IMR-90 (cell line): ENCODE measurements at regions not wholly inside any gene's neighbourhood (a gene's known extent, or its start where the extent isn't known, plus 50 kb on each side); places are given as distances from the start of the nearest gene placed in this dataset.

Experiments used
- ATAC-seq: fragments of 200-7000 bp; cut with Tn5 transposase; 2 replicates; pipeline ENCODE4 v1.9.1; 2020; ENCODE audit warnings: low read depth, mild to moderate bottlenecking, moderate library complexity
- BruUV-seq: library from RNA; stranded (reverse); fragments of 400-500 nt; replicated peaks from 2 replicates; lab custom pipeline; 2021; lab: Mats Ljungman, UMichigan
- CTCF ChIA-PET: fragments of 300-600 bp; formaldehyde crosslinking; extraction: SDS; loops from one replicate; lab custom pipeline; 2021; ENCODE audit warnings: antibody characterized with exemption; lab: Yijun Ruan, JAX
- POLR2A ChIA-PET: fragments of 300-600 bp; sonication (Branson Sonifier 250); formaldehyde crosslinking; loops from one replicate; lab custom pipeline; 2022; ENCODE audit warnings: antibody characterized with exemption; ENCODE audit not compliant: unreplicated experiment; lab: Charles Lee
- DNase-seq: peaks from one replicate; pipeline ENCODE4 v3.0.0; 2013
- H2AFZ ChIP-seq: replicated peaks from 2 replicates; pipeline ENCODE3; 2013; ENCODE audit warnings: low read length, mild to moderate bottlenecking; ENCODE audit not compliant: poor library complexity
- H2AK5ac ChIP-seq: 2 replicates; pipeline ENCODE4 v1.6.1; 2013; ENCODE audit warnings: low read depth, low read length, inconsistent platforms
- H2AK9ac ChIP-seq: replicated peaks from 2 replicates; pipeline ENCODE3; 2013; ENCODE audit warnings: mild to moderate bottlenecking, low read depth, low read length, moderate library complexity; ENCODE audit not compliant: poor library complexity
- H2BK120ac ChIP-seq: 2 replicates; pipeline ENCODE4 v1.6.1; 2013; ENCODE audit warnings: low read depth, low read length, inconsistent platforms
- H2BK15ac ChIP-seq: 3 replicates; pipeline ENCODE4 v1.6.1; 2013; ENCODE audit warnings: low read depth, low read length, inconsistent platforms
- H2BK20ac ChIP-seq: 2 replicates; pipeline ENCODE4 v1.6.1; 2013; ENCODE audit warnings: low read depth, mild to moderate bottlenecking, inconsistent platforms, low read length, moderate library complexity
- H2BK5ac ChIP-seq: 2 replicates; pipeline ENCODE4 v1.6.1; 2013; ENCODE audit warnings: mild to moderate bottlenecking, low read depth, low read length, inconsistent platforms; ENCODE audit not compliant: poor library complexity, severe bottlenecking
- H3K14ac ChIP-seq: replicated peaks from 2 replicates; pipeline ENCODE4 v1.6.1; 2013; ENCODE audit warnings: low read depth, low read length, inconsistent platforms
- H3K18ac ChIP-seq: 2 replicates; pipeline ENCODE4 v1.6.1; 2013; ENCODE audit warnings: low read depth, low read length, control low read depth
- H3K23ac ChIP-seq: 2 replicates; pipeline ENCODE4 v1.6.1; 2013; ENCODE audit warnings: low read depth, low read length, inconsistent platforms
- H3K27ac ChIP-seq: 2 replicates; pipeline ENCODE4 v1.5.1; 2013; ENCODE audit warnings: mild to moderate bottlenecking, control low read depth, low read length; ENCODE audit not compliant: insufficient read depth
- H3K27me3 ChIP-seq: 2 replicates; pipeline ENCODE4 v1.6.1; 2013; ENCODE audit warnings: low read length; ENCODE audit not compliant: control insufficient read depth, insufficient read depth
- H3K36me3 ChIP-seq: 2 replicates; pipeline ENCODE4 v1.6.1; 2013; ENCODE audit warnings: low read length, mixed read lengths; ENCODE audit not compliant: control insufficient read depth, insufficient read depth
- H3K4ac ChIP-seq: 2 replicates; pipeline ENCODE4 v1.6.1; 2013; ENCODE audit warnings: low read depth, low read length, inconsistent platforms
- H3K4me1 ChIP-seq: 2 replicates; pipeline ENCODE4 v1.6.1; 2013; ENCODE audit warnings: low read length, mixed read lengths; ENCODE audit not compliant: control insufficient read depth, insufficient read depth
- H3K4me2 ChIP-seq: 2 replicates; pipeline ENCODE4 v1.6.1; 2013; ENCODE audit warnings: low read depth, mild to moderate bottlenecking, control low read depth, low read length, moderate library complexity
- H3K4me3 ChIP-seq: 2 replicates; pipeline ENCODE4 v1.5.1; 2013; ENCODE audit warnings: low read depth, mild to moderate bottlenecking, control low read depth, low read length, moderate library complexity; ENCODE audit not compliant: insufficient read depth
- H3K56ac ChIP-seq: 2 replicates; pipeline ENCODE4 v1.6.1; 2013; ENCODE audit warnings: low read length, inconsistent platforms; ENCODE audit not compliant: insufficient read depth; ENCODE audit errors: extremely low read depth
- H3K79me1 ChIP-seq, 2 experiments: 2 replicates each; pipeline ENCODE4 v1.6.1; 2013; ENCODE audit warnings: low read length in 2 of 2, inconsistent platforms in 1 of 2, low read depth in 1 of 2
- H3K9ac ChIP-seq: 2 replicates; pipeline ENCODE4 v1.6.1; 2013; ENCODE audit warnings: low read depth, low read length, control low read depth
- H3K9me1 ChIP-seq: 2 replicates; pipeline ENCODE4 v1.6.1; 2013; ENCODE audit warnings: low read length, inconsistent platforms; ENCODE audit not compliant: insufficient read depth
- H3K9me3 ChIP-seq: 2 replicates; pipeline ENCODE4 v1.6.1; 2013; ENCODE audit warnings: low read length; ENCODE audit not compliant: control insufficient read depth, insufficient read depth
- H4K20me1 ChIP-seq: 2 replicates; pipeline ENCODE4 v1.6.1; 2013; ENCODE audit warnings: low read length, inconsistent platforms; ENCODE audit not compliant: insufficient read depth
- H4K5ac ChIP-seq: 2 replicates; pipeline ENCODE4 v1.6.1; 2013; ENCODE audit warnings: mild to moderate bottlenecking, low read depth, low read length, control low read depth
- H4K8ac ChIP-seq, 2 experiments: 2 replicates each; pipeline ENCODE4 v1.6.1; 2013; ENCODE audit warnings: low read depth in 2 of 2, low read length in 2 of 2, control low read depth in 1 of 2, inconsistent platforms in 1 of 2
- H4K91ac ChIP-seq: 2 replicates; pipeline ENCODE4 v1.6.1; 2013; ENCODE audit warnings: low read depth, low read length, inconsistent platforms; ENCODE audit not compliant: insufficient read depth
- CEBPB ChIP-seq: IDR thresholded peaks from 2 replicates; pipeline ENCODE4 v1.6.1; 2012; ENCODE audit warnings: low read depth, low read length, improper control_type of control experiment
- CHD1 ChIP-seq: IDR thresholded peaks from 2 replicates; pipeline ENCODE4 v1.6.1; 2012; ENCODE audit warnings: low read depth, low read length, improper control_type of control experiment
- CTCF ChIP-seq: conservative IDR thresholded peaks from 2 replicates; pipeline ENCODE4 v1.5.1; 2012; ENCODE audit warnings: mild to moderate bottlenecking, low read depth, low read length, improper control_type of control experiment
- ELK1 ChIP-seq: fragments of 150-350 bp; IDR thresholded peaks from 2 replicates; pipeline ENCODE4 v1.6.1; 2016; ENCODE audit warnings: low read depth, mild to moderate bottlenecking, low read length, moderate library complexity, borderline replicate concordance
- MAFK ChIP-seq: IDR thresholded peaks from 2 replicates; pipeline ENCODE4 v1.6.1; 2012; ENCODE audit warnings: low read depth, low read length, improper control_type of control experiment
- NFE2L2 ChIP-seq: fragments of 150-350 bp; IDR thresholded peaks from 2 replicates; pipeline ENCODE4 v1.6.1; 2016; ENCODE audit warnings: low read depth, mild to moderate bottlenecking, low read length
- SMC3 ChIP-seq: fragments of 150-350 bp; IDR thresholded peaks from 2 replicates; pipeline ENCODE4 v1.6.1; 2016; ENCODE audit warnings: low read depth, mild to moderate bottlenecking, antibody characterized with exemption, low read length, moderate library complexity
- USF2 ChIP-seq: fragments of 150-350 bp; IDR thresholded peaks from 2 replicates; pipeline ENCODE4 v1.6.1; 2017; ENCODE audit warnings: mild to moderate bottlenecking, antibody characterized with exemption, low read length, low read depth
- whole genome bisulfite sequencing, 2 experiments: methylation state at CpG; one replicate each; pipeline versions ENCODE4 v1.1.5 to v1.1.7; 2013; ENCODE audit warnings: missing lambda C conversion rate in 2 of 2; ENCODE audit not compliant: insufficient read length in 1 of 2; ENCODE audit errors: extremely low coverage in 2 of 2; 5-methylcytosine and 5-hydroxymethylcytosine counted together
- dilution Hi-C: fragments of 300-500 bp; cut with HindIII; formaldehyde crosslinking; loops from one replicate; pipeline ENCODE4 v1.14.3; 2018; ENCODE audit warnings: low sequenced_read_pairs; ENCODE audit not compliant: unreplicated experiment
- in situ Hi-C: fragments of 300-500 bp; cut with MboI; formaldehyde crosslinking; loops from 3 replicates; pipeline ENCODE4 v1.14.3; 2019; ENCODE audit warnings: low sequenced_read_pairs, inconsistent platforms, mixed read lengths
- intact Hi-C: fragments of 100-400 bp; cut with micrococcal nuclease; formaldehyde crosslinking; loops from 2 replicates; pipeline ENCODE4 v1.10.0; 2022

GRCh38 chr2:215839309-215839708 lies 174.0 kb downstream of the MREG start:
- peaks cover 3% of the 10 kb centered on the region for H3K4me1 ChIP-seq
- no TSS peak for BruUV-seq

More at GRCh38 chr2:215839309-215839708, 174.0 kb downstream of the MREG start:
- Histone ChIP-seq H4K91ac (no peak overlapping the region), H2AK9ac (no peak overlapping the region), H2BK15ac (no peak overlapping the region), H3K9ac (no peak overlapping the region), H3K9me3 (no peaks in the 10 kb centered on the region), H3K4me3 (no peak overlapping the region), H3K56ac (no peak overlapping the region), H2AK5ac (no peak overlapping the region), H3K23ac (no peak overlapping the region), H2AFZ (no peak overlapping the region), H3K9me1 (no peaks in the 10 kb centered on the region), H2BK5ac (no peak overlapping the region), H4K20me1 (no peaks in the 10 kb centered on the region), H3K18ac (no peak overlapping the region), H3K4ac (no peak overlapping the region), H3K4me2 (no peak overlapping the region), H3K27ac (no peak overlapping the region), H3K27me3 (no peaks in the 10 kb centered on the region), H2BK20ac (no peak overlapping the region), H3K36me3 (no peaks in the 10 kb centered on the region), H3K79me1 (no peaks in the 10 kb centered on the region), H4K8ac (no peak overlapping the region), H2BK120ac (no peak overlapping the region), H4K5ac (no peak overlapping the region), H3K14ac (0 out of 2 replicates have a peak overlapping the region, but pooled peaks have one; percentile 24)
- no peak for TF ChIP-seq ELK1
- no peak for TF ChIP-seq CEBPB
- TF ChIP-seq CHD1 = no peak
- no peak for TF ChIP-seq USF2
- TF ChIP-seq MAFK = no peak
- TF ChIP-seq CTCF = no peak
- TF ChIP-seq NFE2L2 = no peak
- TF ChIP-seq SMC3 = no peak
- intact Hi-C loops = no loop called here
- WGBS, 2 experiments = 100% methylated on average over 1 of the region's 1 CpG; no CpG with 5 or more reads in 1 of the 2 experiments
- ATAC-seq (no peak), DNase-seq (no peak)
- dilution Hi-C loops = no loop called here
- ChIA-PET POLR2A (no interaction called here), CTCF (interaction anchor here (1.1 kb wide), 1 partner anchor 35 kb away, joined by 4 read pairs; no protein-coding TSS in a partner anchor)
- in situ Hi-C loops = no loop called here
